Endothelial cell of umbilical vein (primary cell): ENCODE measurements at regions not wholly inside any gene's neighbourhood (a gene's known extent, or its start where the extent isn't known, plus 50 kb on each side); places are given as distances from the start of the nearest gene placed in this dataset.

Source experiments
- BruUV-seq: library from RNA; stranded (reverse); fragments of 400-500 nt; replicated peaks from 2 replicates; lab custom pipeline; 2021; lab: Mats Ljungman, UMichigan
- CTCF ChIA-PET: fragments of 300-600, 350-600 bp; sonication (Branson Sonifier 250); formaldehyde crosslinking; loops from one replicate; lab custom pipeline; 2021; ENCODE audit warnings: antibody characterized with exemption, inconsistent platforms; lab: Charles Lee
- POLR2A ChIA-PET: fragments of 300-600, 350-600 bp; sonication (Branson Sonifier 250); formaldehyde crosslinking; loops from one replicate; lab custom pipeline; 2021; ENCODE audit warnings: antibody characterized with exemption, inconsistent platforms; lab: Charles Lee
- DNase-seq: peaks from one replicate; pipeline ENCODE4 v3.0.0-alpha.2; 2011; ENCODE audit warnings: low read depth, low spot score
- FAIRE-seq: peaks from 2 replicates; lab custom pipeline; 2011; peaks lifted over from hg19 to GRCh38; lab: Jason Lieb, UNC
- H2AFZ ChIP-seq: 2 replicates; pipeline ENCODE4 v1.6.0; 2012; ENCODE audit warnings: low read depth, low read length, control low read depth, inconsistent platforms
- H3K27ac ChIP-seq: 2 replicates; pipeline ENCODE4 v1.5.1; 2011; ENCODE audit warnings: low read depth, mild to moderate bottlenecking, control low read depth, low read length, moderate library complexity; ENCODE audit not compliant: insufficient read depth
- H3K27me3 ChIP-seq, 2 experiments: 2 replicates each; pipeline versions ENCODE4 v1.6.0 to v1.6.1; 2011; ENCODE audit warnings: low read length in 2 of 2, mixed read lengths in 1 of 2; ENCODE audit not compliant: control insufficient read depth in 2 of 2, insufficient read depth in 2 of 2
- H3K36me3 ChIP-seq, 2 experiments: 2 replicates in 1 of 2; 3 replicates in 1 of 2; pipeline ENCODE4 v1.5.1; 2011; ENCODE audit warnings: low read length in 2 of 2, mild to moderate bottlenecking in 1 of 2, moderate library complexity in 1 of 2; ENCODE audit not compliant: control insufficient read depth in 2 of 2, insufficient read depth in 2 of 2; ENCODE audit errors: extremely low read depth in 1 of 2
- H3K4me1 ChIP-seq: 3 replicates; pipeline ENCODE4 v1.5.1; 2011; ENCODE audit warnings: mild to moderate bottlenecking, low read length; ENCODE audit not compliant: control insufficient read depth, insufficient read depth; ENCODE audit errors: extremely low read depth
- H3K4me2 ChIP-seq: 2 replicates; pipeline ENCODE4 v1.6.1; 2011; ENCODE audit warnings: low read length, control low read depth, mixed read lengths; ENCODE audit not compliant: insufficient read depth
- H3K4me3 ChIP-seq, 3 experiments: fragments of 200-600 bp in 1 of 3; sonication (generic), shearing (Covaris generic) in 1 of 3; replicated peaks in 1 of 3; 2 replicates each; pipeline ENCODE4 v1.5.1; 2011 to 2016; ENCODE audit warnings: control low read depth in 3 of 3, low read length in 3 of 3, mild to moderate bottlenecking in 2 of 3, inconsistent platforms in 1 of 3, low read depth in 1 of 3, moderate library complexity in 1 of 3; ENCODE audit not compliant: insufficient read depth in 1 of 3
- H3K79me2 ChIP-seq: 2 replicates; pipeline ENCODE4 v1.6.0; 2012; ENCODE audit warnings: low read length, inconsistent platforms; ENCODE audit not compliant: control insufficient read depth, insufficient read depth
- H3K9ac ChIP-seq: replicated peaks from 2 replicates; pipeline ENCODE3; 2011; ENCODE audit warnings: low read length, control low read depth; ENCODE audit not compliant: insufficient read depth; ENCODE audit errors: extremely low read depth
- H3K9me1 ChIP-seq: replicated peaks from 3 replicates; pipeline ENCODE4 v1.6.0; 2011; ENCODE audit warnings: mild to moderate bottlenecking, low read length; ENCODE audit not compliant: control insufficient read depth, insufficient read depth; ENCODE audit errors: extremely low read depth
- H3K9me3 ChIP-seq: replicated peaks from 2 replicates; pipeline ENCODE4 v1.5.1; 2012; ENCODE audit warnings: low read length, inconsistent platforms; ENCODE audit not compliant: control insufficient read depth, insufficient read depth
- H4K20me1 ChIP-seq: replicated peaks from 2 replicates; pipeline ENCODE3; 2011; ENCODE audit warnings: mild to moderate bottlenecking, low read length; ENCODE audit not compliant: control insufficient read depth, insufficient read depth; ENCODE audit errors: extremely low read depth
- EZH2 ChIP-seq: IDR thresholded peaks from 2 replicates; pipeline ENCODE4 v1.6.1; 2012; ENCODE audit warnings: borderline replicate concordance, low read depth, mild to moderate bottlenecking, moderate library complexity, low read length, inconsistent platforms; ENCODE audit not compliant: severe bottlenecking
- FOS ChIP-seq: IDR thresholded peaks from 2 replicates; pipeline ENCODE4 v1.6.1; 2011; ENCODE audit warnings: mild to moderate bottlenecking, low read length, moderate library complexity, borderline replicate concordance; ENCODE audit not compliant: insufficient read depth
- GATA2 ChIP-seq: IDR thresholded peaks from 2 replicates; pipeline ENCODE4 v1.7.0; 2011; ENCODE audit warnings: low read depth, mild to moderate bottlenecking, moderate library complexity, mixed read lengths, low read length; ENCODE audit not compliant: insufficient read length, insufficient read depth
- JUN ChIP-seq: IDR thresholded peaks from 2 replicates; pipeline ENCODE4 v1.6.1; 2011; ENCODE audit warnings: borderline replicate concordance, low read depth; ENCODE audit not compliant: insufficient read length, insufficient read depth
- MYC ChIP-seq: IDR thresholded peaks from one replicate; pipeline ENCODE4 v1.6.1; 2011; ENCODE audit warnings: mild to moderate bottlenecking, low read depth, low read length
- POLR2A ChIP-seq: IDR thresholded peaks from 2 replicates; pipeline ENCODE4 v1.6.1; 2012; ENCODE audit warnings: low read depth, mild to moderate bottlenecking, control low read depth, low read length
- POLR2AphosphoS5 ChIP-seq: IDR thresholded peaks from 2 replicates; pipeline ENCODE4 v1.6.1; 2012; ENCODE audit warnings: low read depth, mild to moderate bottlenecking, control low read depth, low read length, moderate library complexity; ENCODE audit not compliant: insufficient read depth
- dilution Hi-C: fragments of 300-500 bp; cut with MboI; formaldehyde crosslinking; loops from one replicate; pipeline ENCODE4 v1.15.0; 2019; ENCODE audit warnings: low sequenced_read_pairs; ENCODE audit not compliant: extremely low pct_ligation_motif_present
- intact Hi-C: fragments of 100-400 bp; cut with micrococcal nuclease; formaldehyde crosslinking; loops from one replicate; pipeline ENCODE4 v1.10.0; 2022
- TF ChIP-seq, protein P1 (sequence below): IDR thresholded peaks from 2 replicates; pipeline ENCODE4 v1.6.1; 2011; ENCODE audit not compliant: insufficient read depth, insufficient read length
- TF ChIP-seq, protein P2 (sequence below), 2 donors: IDR thresholded peaks; 1 replicate in 1 of 2; 2 replicates in 1 of 2; pipeline ENCODE4 v1.5.1; 2011; ENCODE audit warnings: low read length in 2 of 2, mild to moderate bottlenecking in 2 of 2, moderate library complexity in 2 of 2, control low read depth in 1 of 2, inconsistent platforms in 1 of 2, low read depth in 1 of 2; ENCODE audit not compliant: insufficient read depth in 1 of 2; ENCODE audit errors: extremely low read depth in 1 of 2

DNA sequence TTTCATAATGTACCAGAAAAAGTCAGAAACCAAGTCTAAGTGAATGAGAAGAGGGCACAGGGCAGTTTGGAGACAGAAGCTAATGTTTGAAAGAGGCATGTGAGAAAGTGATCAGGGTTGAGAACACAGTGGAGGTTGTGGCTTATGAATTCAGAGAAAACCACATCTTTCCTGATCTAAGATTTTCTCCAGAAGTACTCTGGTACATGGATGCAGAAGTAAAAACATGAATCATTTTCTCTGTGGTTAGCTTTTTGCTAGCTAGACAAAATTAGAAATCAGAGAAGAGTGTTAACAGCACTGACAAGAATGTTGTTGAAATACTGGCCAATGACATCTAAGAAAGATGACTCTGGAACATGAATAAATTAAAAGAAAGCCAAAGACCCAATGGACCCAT is 541.1 kb downstream of the DNAH5 start:
- no peak for FAIRE-seq
- Histone ChIP-seq H2AFZ (no peak overlapping the region), H3K79me2 (no peaks in the 10 kb centered on the region), H3K9me1 (no peaks in the 10 kb centered on the region), H3K4me1 (no peaks in the 10 kb centered on the region), H3K9me3 (no peaks in the 10 kb centered on the region), H3K4me3 (no peak overlapping the region), H3K27me3 (no peaks in the 10 kb centered on the region), H3K36me3 (no peaks in the 10 kb centered on the region), H3K9ac (no peak overlapping the region), H4K20me1 (no peaks in the 10 kb centered on the region), H3K27ac (no peak overlapping the region), H3K4me2 (no peak overlapping the region)
- TF ChIP-seq MYC = no peak
- TF ChIP-seq, protein P1, sequence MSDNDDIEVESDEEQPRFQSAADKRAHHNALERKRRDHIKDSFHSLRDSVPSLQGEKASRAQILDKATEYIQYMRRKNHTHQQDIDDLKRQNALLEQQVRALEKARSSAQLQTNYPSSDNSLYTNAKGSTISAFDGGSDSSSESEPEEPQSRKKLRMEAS = no peak
- TF ChIP-seq JUN = no peak
- TF ChIP-seq GATA2 = no peak
- no peak for TF ChIP-seq POLR2A
- TF ChIP-seq POLR2AphosphoS5 = no peak
- TF ChIP-seq FOS = no peak
- TF ChIP-seq, protein P2, sequence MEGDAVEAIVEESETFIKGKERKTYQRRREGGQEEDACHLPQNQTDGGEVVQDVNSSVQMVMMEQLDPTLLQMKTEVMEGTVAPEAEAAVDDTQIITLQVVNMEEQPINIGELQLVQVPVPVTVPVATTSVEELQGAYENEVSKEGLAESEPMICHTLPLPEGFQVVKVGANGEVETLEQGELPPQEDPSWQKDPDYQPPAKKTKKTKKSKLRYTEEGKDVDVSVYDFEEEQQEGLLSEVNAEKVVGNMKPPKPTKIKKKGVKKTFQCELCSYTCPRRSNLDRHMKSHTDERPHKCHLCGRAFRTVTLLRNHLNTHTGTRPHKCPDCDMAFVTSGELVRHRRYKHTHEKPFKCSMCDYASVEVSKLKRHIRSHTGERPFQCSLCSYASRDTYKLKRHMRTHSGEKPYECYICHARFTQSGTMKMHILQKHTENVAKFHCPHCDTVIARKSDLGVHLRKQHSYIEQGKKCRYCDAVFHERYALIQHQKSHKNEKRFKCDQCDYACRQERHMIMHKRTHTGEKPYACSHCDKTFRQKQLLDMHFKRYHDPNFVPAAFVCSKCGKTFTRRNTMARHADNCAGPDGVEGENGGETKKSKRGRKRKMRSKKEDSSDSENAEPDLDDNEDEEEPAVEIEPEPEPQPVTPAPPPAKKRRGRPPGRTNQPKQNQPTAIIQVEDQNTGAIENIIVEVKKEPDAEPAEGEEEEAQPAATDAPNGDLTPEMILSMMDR (IDR thresholded peaks at IDR 0.05; ENCODE audit: extremely low read depth in 1 of 2, insufficient read depth in 1 of 2, low read depth in 1 of 2, low read length in 2 of 2) = no peak
- no peak for TF ChIP-seq EZH2
- DNase-seq = no peak
- dilution Hi-C loops = no loop called here
- no TSS peak for BruUV-seq
- intact Hi-C loops = no loop called here
- CTCF ChIA-PET = no interaction called here
- POLR2A ChIA-PET = no interaction called here
